ENCODE measurements at regions not wholly inside any gene's neighbourhood (a gene's known extent, or its start where the extent isn't known, plus 50 kb on each side); places are given as distances from the start of the nearest gene placed in this dataset.

DNA sequence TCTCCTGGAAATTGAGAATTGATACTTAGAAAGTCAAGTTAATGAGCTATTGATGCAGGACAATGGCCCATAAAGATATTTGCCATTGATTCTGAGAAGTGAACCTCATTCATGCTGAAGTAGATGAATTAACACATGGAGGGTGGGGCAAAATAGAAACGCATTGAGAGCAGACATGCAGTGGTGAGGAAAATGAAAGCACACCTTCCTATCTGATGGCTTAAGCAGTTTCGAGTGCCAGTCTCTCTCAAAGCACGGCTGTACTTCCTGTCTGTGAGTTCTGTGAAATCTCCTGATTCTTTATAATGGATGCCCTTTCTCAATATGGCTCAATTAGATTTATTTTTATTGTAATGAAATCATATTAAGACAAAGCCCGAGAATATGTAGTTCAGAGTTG, 247.0 kb downstream of the TMX3 start:
- TF ChIP-seq, protein P1, sequence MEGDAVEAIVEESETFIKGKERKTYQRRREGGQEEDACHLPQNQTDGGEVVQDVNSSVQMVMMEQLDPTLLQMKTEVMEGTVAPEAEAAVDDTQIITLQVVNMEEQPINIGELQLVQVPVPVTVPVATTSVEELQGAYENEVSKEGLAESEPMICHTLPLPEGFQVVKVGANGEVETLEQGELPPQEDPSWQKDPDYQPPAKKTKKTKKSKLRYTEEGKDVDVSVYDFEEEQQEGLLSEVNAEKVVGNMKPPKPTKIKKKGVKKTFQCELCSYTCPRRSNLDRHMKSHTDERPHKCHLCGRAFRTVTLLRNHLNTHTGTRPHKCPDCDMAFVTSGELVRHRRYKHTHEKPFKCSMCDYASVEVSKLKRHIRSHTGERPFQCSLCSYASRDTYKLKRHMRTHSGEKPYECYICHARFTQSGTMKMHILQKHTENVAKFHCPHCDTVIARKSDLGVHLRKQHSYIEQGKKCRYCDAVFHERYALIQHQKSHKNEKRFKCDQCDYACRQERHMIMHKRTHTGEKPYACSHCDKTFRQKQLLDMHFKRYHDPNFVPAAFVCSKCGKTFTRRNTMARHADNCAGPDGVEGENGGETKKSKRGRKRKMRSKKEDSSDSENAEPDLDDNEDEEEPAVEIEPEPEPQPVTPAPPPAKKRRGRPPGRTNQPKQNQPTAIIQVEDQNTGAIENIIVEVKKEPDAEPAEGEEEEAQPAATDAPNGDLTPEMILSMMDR (conservative IDR thresholded peaks at IDR 0.05): no peak
- TF ChIP-seq EZH2 (IDR thresholded peaks at IDR 0.05; ENCODE audit: low read depth): no peak
